ENCODE measurements at regions not wholly inside any gene's neighbourhood (a gene's known extent, or its start where the extent isn't known, plus 50 kb on each side); places are given as distances from the start of the nearest gene placed in this dataset.

GRCh38 chr5:87120518-87121303, 147.0 kb upstream of the RASA1 start:
- TF ChIP-seq POLR2A (IDR thresholded peaks at IDR 0.05) (no peak), CTCF (IDR thresholded peaks at IDR 0.05) (no peak)
